A673 (cell line): ENCODE measurements at regions not wholly inside any gene's neighbourhood (a gene's known extent, or its start where the extent isn't known, plus 50 kb on each side); places are given as distances from the start of the nearest gene placed in this dataset.

Experiments
- BruUV-seq: library from RNA; stranded (reverse); fragments of 400-500 nt; replicated peaks from 2 replicates; lab custom pipeline; 2021; lab: Mats Ljungman, UMichigan
- CTCF ChIA-PET: fragments of 300-600 bp; sonication (Branson Sonifier 250); formaldehyde crosslinking; loops from one replicate; lab custom pipeline; 2022; ENCODE audit warnings: antibody characterized with exemption; lab: Charles Lee
- POLR2A ChIA-PET: fragments of 300-600 bp; sonication (Branson Sonifier 250); formaldehyde crosslinking; loops from one replicate; lab custom pipeline; 2022; ENCODE audit warnings: antibody characterized with exemption; ENCODE audit not compliant: low non-redundant PET; lab: Charles Lee
- DNase-seq: peaks from one replicate; pipeline ENCODE4 v3.0.0-alpha.2; 2015; ENCODE audit warnings: low spot score
- H3K27ac ChIP-seq: fragments of 200-600 bp; sonication (generic); 2 replicates; pipeline ENCODE4 v1.5.1; 2016; ENCODE audit warnings: mixed run types, low read depth, mild to moderate bottlenecking, mixed read lengths, antibody characterized with exemption, low read length; ENCODE audit not compliant: poor library complexity, severe bottlenecking
- H3K27me3 ChIP-seq: fragments of 200-600 bp; sonication (generic); replicated peaks from 2 replicates; pipeline ENCODE4 v1.6.1; 2017; ENCODE audit warnings: mixed run types, low read depth, mild to moderate bottlenecking, mixed read lengths, antibody characterized with exemption, low read length; ENCODE audit not compliant: insufficient read depth, poor library complexity
- H3K36me3 ChIP-seq: fragments of 200-600 bp; sonication (generic); 2 replicates; pipeline ENCODE4 v1.6.1; 2016; ENCODE audit warnings: mixed run types, mild to moderate bottlenecking, mixed read lengths, antibody characterized with exemption, low read length; ENCODE audit not compliant: insufficient read depth, poor library complexity, severe bottlenecking
- H3K4me1 ChIP-seq: fragments of 200-600 bp; sonication (generic); 2 replicates; pipeline ENCODE4 v1.6.1; 2017; ENCODE audit warnings: mixed run types, mild to moderate bottlenecking, mixed read lengths, antibody characterized with exemption, low read length; ENCODE audit not compliant: insufficient read depth, poor library complexity, severe bottlenecking
- H3K4me3 ChIP-seq: fragments of 200-600 bp; sonication (generic); 2 replicates; pipeline ENCODE4 v1.5.1; 2016; ENCODE audit warnings: low read depth, mixed run types, mild to moderate bottlenecking, mixed read lengths, low read length; ENCODE audit not compliant: poor library complexity, severe bottlenecking
- H3K9me3 ChIP-seq: fragments of 200-600 bp; sonication (generic); 2 replicates; pipeline ENCODE4 v1.6.1; 2016; ENCODE audit warnings: mixed run types, low read depth, mild to moderate bottlenecking, mixed read lengths, antibody characterized with exemption, low read length; ENCODE audit not compliant: poor library complexity, severe bottlenecking
- EZH2 ChIP-seq: fragments of 200-600 bp; sonication (generic); IDR thresholded peaks from 2 replicates; pipeline ENCODE4 v1.6.1; 2017; ENCODE audit warnings: borderline replicate concordance, low read depth, mild to moderate bottlenecking, mixed read lengths, antibody characterized with exemption, low read length; ENCODE audit not compliant: poor library complexity, severe bottlenecking
- intact Hi-C: fragments of 100-400 bp; cut with micrococcal nuclease; formaldehyde crosslinking; loops from one replicate; pipeline ENCODE4 v1.10.0; 2022; ENCODE audit not compliant: unreplicated experiment
- TF ChIP-seq, protein P1 (sequence below): fragments of 300-800, 200-600 bp; sonication (generic); conservative IDR thresholded peaks from 2 replicates; pipeline ENCODE4 v1.5.1; 2017; ENCODE audit warnings: low read depth, mild to moderate bottlenecking, antibody characterized with exemption, low read length, moderate library complexity, mixed read lengths

DNA sequence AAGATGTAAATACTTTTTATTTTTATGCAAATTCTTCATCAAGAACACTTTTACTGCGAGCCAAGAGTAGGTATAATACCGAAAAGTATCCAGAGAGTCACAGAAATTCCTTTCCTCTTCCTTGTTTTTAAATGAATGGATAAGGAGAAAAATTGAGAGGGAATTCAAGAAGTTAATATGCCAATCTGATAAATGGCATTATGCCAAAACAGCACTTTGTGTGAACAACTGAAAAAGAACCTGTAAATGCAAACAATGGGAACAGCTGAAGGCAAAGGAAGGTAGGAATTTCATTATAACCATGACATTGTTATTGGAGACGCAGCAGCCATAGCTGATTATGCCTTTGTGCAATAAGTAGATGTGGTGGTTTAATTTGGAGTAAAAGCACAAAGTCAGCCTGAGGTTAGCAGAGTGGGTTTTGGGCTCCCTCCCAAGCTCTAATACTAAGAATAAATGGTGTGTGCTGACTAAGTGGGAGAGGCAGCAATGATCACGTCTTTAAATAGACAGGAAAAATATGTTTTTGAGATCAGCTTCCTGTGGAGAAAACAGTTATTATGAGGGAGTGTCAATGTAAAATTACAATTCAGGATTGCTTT is 209.8 kb upstream of the NDST4 start:
- H3K27ac ChIP-seq, result no peak overlapping the region
- no TSS peak for BruUV-seq
- intact Hi-C loops, result no loop called here
- peaks cover 6% of the 10 kb centered on the region for H3K4me1 ChIP-seq
- CTCF ChIA-PET, result no interaction called here
- DNase-seq, result peak; percentile 17
- H3K27me3 ChIP-seq, result no peaks in the 10 kb centered on the region
- POLR2A ChIA-PET, result no interaction called here
- TF ChIP-seq EZH2, result no peak
- TF ChIP-seq, protein P1, sequence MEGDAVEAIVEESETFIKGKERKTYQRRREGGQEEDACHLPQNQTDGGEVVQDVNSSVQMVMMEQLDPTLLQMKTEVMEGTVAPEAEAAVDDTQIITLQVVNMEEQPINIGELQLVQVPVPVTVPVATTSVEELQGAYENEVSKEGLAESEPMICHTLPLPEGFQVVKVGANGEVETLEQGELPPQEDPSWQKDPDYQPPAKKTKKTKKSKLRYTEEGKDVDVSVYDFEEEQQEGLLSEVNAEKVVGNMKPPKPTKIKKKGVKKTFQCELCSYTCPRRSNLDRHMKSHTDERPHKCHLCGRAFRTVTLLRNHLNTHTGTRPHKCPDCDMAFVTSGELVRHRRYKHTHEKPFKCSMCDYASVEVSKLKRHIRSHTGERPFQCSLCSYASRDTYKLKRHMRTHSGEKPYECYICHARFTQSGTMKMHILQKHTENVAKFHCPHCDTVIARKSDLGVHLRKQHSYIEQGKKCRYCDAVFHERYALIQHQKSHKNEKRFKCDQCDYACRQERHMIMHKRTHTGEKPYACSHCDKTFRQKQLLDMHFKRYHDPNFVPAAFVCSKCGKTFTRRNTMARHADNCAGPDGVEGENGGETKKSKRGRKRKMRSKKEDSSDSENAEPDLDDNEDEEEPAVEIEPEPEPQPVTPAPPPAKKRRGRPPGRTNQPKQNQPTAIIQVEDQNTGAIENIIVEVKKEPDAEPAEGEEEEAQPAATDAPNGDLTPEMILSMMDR, result no peak
- H3K4me3 ChIP-seq, result no peak overlapping the region
- no peaks in the 10 kb centered on the region for H3K36me3 ChIP-seq
- H3K9me3 ChIP-seq, result no peaks in the 10 kb centered on the region

DNA sequence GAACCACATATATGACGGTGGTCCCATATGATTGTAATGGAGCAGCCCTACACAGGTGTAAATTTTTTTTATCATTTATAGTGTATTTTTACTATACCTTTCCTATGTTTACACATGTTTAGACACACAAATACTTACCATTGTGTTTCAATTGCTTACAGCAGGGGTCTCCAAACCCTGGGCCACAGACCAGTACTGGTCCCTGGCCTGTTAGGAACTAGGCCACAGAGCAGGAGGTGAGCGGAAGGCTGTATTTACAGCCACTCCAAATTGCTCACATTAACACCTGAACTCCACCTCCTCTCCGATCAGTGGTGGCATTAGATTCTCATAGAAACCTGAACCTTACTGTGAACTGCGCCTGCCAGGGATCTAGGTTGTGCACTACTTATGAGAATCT is 201.8 kb upstream of the NDST4 start:
- no peak overlapping the region for H3K4me3 ChIP-seq
- no peaks in the 10 kb centered on the region for H3K36me3 ChIP-seq
- intact Hi-C loops, result no loop called here
- no peak for TF ChIP-seq EZH2
- TF ChIP-seq, protein P1, result no peak
- H3K27ac ChIP-seq, result no peak overlapping the region
- H3K9me3 ChIP-seq, result no peaks in the 10 kb centered on the region
- CTCF ChIA-PET, result no interaction called here
- no peaks in the 10 kb centered on the region for H3K27me3 ChIP-seq
- no peaks in the 10 kb centered on the region for H3K4me1 ChIP-seq
- POLR2A ChIA-PET, result no interaction called here
- no peak for DNase-seq
- BruUV-seq, result no TSS peak

DNA sequence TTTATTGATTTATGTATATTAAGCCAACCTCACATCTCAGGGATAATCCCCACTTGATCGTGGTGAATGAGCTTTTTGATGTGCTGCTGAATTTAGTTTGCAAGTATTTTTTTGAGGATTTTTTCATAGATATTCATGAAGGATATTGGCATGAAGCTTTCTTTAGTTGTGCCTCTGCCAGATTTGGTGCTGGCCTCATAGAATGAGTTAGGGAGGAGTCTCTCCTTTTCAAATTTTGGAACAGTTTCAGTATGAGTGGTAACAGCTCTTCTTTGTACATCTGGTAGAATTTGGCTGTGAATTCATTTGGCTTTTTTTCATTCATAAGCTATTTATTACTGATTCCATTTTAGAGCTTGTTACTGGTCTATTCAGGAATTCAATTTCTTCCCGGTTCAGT is 197.2 kb upstream of the NDST4 start:
- Histone ChIP-seq H3K36me3 (no peaks in the 10 kb centered on the region), H3K27ac (no peak overlapping the region), H3K27me3 (no peaks in the 10 kb centered on the region), H3K4me3 (no peak overlapping the region), H3K9me3 (no peaks in the 10 kb centered on the region), H3K4me1 (no peaks in the 10 kb centered on the region)
- ChIA-PET CTCF (no interaction called here), POLR2A (no interaction called here)
- BruUV-seq, result no TSS peak
- TF ChIP-seq, protein P1, result no peak
- TF ChIP-seq EZH2, result no peak
- intact Hi-C loops, result no loop called here
- no peak for DNase-seq
